Psoas muscle (tissue), 7 donors: ENCODE measurements at regions not wholly inside any gene's neighbourhood (a gene's known extent, or its start where the extent isn't known, plus 50 kb on each side); places are given as distances from the start of the nearest gene placed in this dataset.

Experiments
- ATAC-seq, 4 donors: fragments of 200-7000 bp; cut with Tn5 transposase; one replicate each; pipeline ENCODE4 v1.9.1; 2020; ENCODE audit warnings: moderate library complexity in 3 of 4, mild to moderate bottlenecking in 2 of 4
- DNase-seq, 2 donors: peaks; one replicate each; pipeline ENCODE4 v3.0.0-alpha.2; 2020
- H3K27ac ChIP-seq: fragments of 200-600 bp; one replicate; pipeline ENCODE4 v1.8.0; 2022
- H3K27me3 ChIP-seq, 3 donors: fragments of 200-600 bp in 1 of 3; one replicate each; pipeline versions ENCODE4 v1.6.1 to v1.8.0; 2013 to 2022; ENCODE audit warnings: low read length in 2 of 3, mild to moderate bottlenecking in 2 of 3, moderate library complexity in 1 of 3; ENCODE audit not compliant: insufficient read depth in 3 of 3
- H3K36me3 ChIP-seq, 2 donors: fragments of 200-600 bp in 1 of 2; one replicate each; pipeline versions ENCODE4 v1.6.1 to v1.8.0; 2013 to 2022; ENCODE audit warnings: low read depth in 1 of 2, mild to moderate bottlenecking in 1 of 2, moderate library complexity in 1 of 2; ENCODE audit not compliant: insufficient read depth in 1 of 2
- H3K4me1 ChIP-seq: fragments of 200-600 bp; one replicate; pipeline ENCODE4 v1.8.0; 2022
- H3K4me3 ChIP-seq: fragments of 200-600 bp; one replicate; pipeline ENCODE4 v1.8.0; 2022; ENCODE audit warnings: mild to moderate bottlenecking
- H3K9me3 ChIP-seq: fragments of 200-600 bp; one replicate; pipeline ENCODE4 v1.8.0; 2022
- CTCF ChIP-seq: fragments of 200-600 bp; IDR thresholded peaks from one replicate; pipeline ENCODE4 v1.8.0; 2022; ENCODE audit warnings: antibody characterized with exemption
- WGBS, 3 donors: extraction: QIAGEN DNeasy Blood & Tissue Kit; methylation state at CpG; one replicate each; pipeline versions ENCODE4 v1.1.6 to v1.1.7; 2013; 5-methylcytosine and 5-hydroxymethylcytosine counted together
- intact Hi-C, 2 donors: fragments of 100-400 bp; cut with DNase I; formaldehyde crosslinking; loops; one replicate each; pipeline versions ENCODE4 v1.11.0 to v1.14.2; 2022
- donor health status: healthy with polysubstance abuse.
- donor health status: DM: no; HTN: no; CAD: no; lungs with moderate emphysema.
- donor health status: Bipolar disorder and iron deficiency.
- donor health status: healthy.
- donor health status: DM: yes; HTN: yes; CAD: no.
- donor health status: DM: no; HTN: no; CAD: no.
- donor health status: DM: yes; HTN: yes; CAD: no.

DNA sequence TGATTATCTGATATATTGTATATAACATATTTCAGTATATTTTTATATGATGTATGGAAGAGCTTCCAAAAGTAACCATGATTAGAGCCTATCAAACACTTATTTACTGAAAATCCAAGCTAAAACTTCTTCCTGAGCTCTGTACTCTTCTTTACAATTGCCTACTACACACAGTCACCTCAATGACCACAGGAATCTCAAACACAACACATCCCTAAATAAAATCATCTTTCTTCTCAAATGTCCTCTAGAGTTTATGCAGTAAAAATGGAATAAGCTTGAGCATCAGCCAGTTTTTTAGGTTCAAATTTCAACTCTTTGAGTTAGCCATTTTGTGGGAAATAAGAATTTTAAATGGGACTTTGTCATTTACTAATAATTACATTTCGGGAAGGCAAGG lies 102.6 kb upstream of the FNDC3A start:
- TF ChIP-seq CTCF, result no peak
- Histone ChIP-seq H3K9me3 (no peaks in the 10 kb centered on the region), H3K4me3 (no peak overlapping the region), H3K27ac (no peak overlapping the region), H3K27me3 (peaks cover 0 to 17% (median 3%) of the 10 kb centered on the region in 3 donors), H3K36me3 (no peaks in the 10 kb centered on the region), H3K4me1 (no peaks in the 10 kb centered on the region)
- DNase-seq (no peak), ATAC-seq (no peak)
- WGBS, 3 donors, result 55 to 76% (median 61%) methylated on average over 1 of the region's 1 CpG
- intact Hi-C loops, result no loop called here

- H3K4me3 ChIP-seq, result no peak overlapping the region
- H3K4me1 ChIP-seq, result no peaks in the 10 kb centered on the region
- no peaks in the 10 kb centered on the region for H3K36me3 ChIP-seq
- H3K9me3 ChIP-seq, result no peaks in the 10 kb centered on the region
- H3K27me3 ChIP-seq, result peaks cover 0 to 17% (median 3%) of the 10 kb centered on the region in 3 donors
- intact Hi-C loops, result no loop called here
- WGBS, 3 donors, result 32 to 38% (median 33%) methylated on average over 2 of the region's 2 CpGs
- DNase-seq (no peak), ATAC-seq (no peak)
- no peak overlapping the region for H3K27ac ChIP-seq
- TF ChIP-seq CTCF, result no peak
Observed at GRCh38 chr13:48873587-48873986, 102.1 kb upstream of the FNDC3A start.

DNA sequence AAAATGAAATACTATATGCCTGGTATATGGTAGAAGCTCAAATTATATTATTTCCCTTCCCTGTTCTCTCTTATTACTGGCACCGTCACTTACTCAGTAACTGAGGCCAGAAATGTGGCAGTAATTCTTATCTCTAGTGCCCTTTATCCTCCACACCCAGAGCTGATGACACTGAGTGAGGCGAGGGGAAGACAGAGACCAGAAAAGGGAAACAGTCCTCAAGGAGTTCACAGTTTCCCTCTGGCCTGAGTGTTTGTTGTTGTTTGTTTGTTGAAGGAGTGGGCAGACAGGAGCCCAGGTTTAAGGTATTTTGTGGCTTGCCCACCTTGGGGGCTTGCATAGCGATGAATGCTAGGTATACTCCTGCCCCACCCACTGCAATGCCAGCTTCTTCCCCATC lies 101.5 kb upstream of the FNDC3A start:
- no peaks in the 10 kb centered on the region for H3K4me1 ChIP-seq
- DNase-seq (no peak), ATAC-seq (no peak)
- H3K9me3 ChIP-seq, result no peaks in the 10 kb centered on the region
- peaks cover 0 to 17% (median 3%) of the 10 kb centered on the region in 3 donors for H3K27me3 ChIP-seq
- H3K36me3 ChIP-seq, result no peaks in the 10 kb centered on the region
- 56 to 67% (median 58%) methylated on average over 3 of the region's 3 CpGs for WGBS, 3 donors
- TF ChIP-seq CTCF, result no peak
- intact Hi-C loops, result no loop called here
- no peak overlapping the region for H3K27ac ChIP-seq
- H3K4me3 ChIP-seq, result no peak overlapping the region

DNA sequence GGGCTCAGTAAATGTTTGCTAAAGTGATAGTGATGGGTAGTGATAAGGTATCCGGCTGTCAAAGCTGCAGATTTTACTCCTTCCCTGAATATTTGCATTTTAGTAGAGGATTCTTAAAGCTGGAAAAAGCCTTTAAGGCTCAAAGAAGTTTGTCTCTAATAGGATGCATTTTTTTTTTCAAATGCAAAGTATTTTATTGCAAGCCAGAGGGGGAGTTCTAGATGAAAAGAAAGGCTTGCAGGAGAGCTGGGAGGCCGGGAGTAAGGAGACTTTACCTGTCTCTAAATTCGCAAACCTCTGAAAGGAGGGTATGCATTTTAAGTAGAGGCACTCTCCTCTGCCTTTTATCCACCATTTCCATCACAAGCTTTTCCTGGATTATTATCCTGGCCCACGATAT lies 100.7 kb upstream of the FNDC3A start:
- no peaks in the 10 kb centered on the region for H3K36me3 ChIP-seq
- H3K4me1 ChIP-seq, result no peaks in the 10 kb centered on the region
- no peaks in the 10 kb centered on the region for H3K9me3 ChIP-seq
- 26 to 30% (median 26%) methylated on average over 4 of the region's 4 CpGs for WGBS, 3 donors
- peaks cover 0 to 17% (median 3%) of the 10 kb centered on the region in 3 donors for H3K27me3 ChIP-seq
- DNase-seq (no peak), ATAC-seq (no peak)
- no peak overlapping the region for H3K4me3 ChIP-seq
- TF ChIP-seq CTCF, result no peak
- no peak overlapping the region for H3K27ac ChIP-seq
- intact Hi-C loops, result no loop called here

GRCh38 chr13:48876289-48876688 lies 99.4 kb upstream of the FNDC3A start:
- DNase-seq (no peak), ATAC-seq (no peak)
- Histone ChIP-seq H3K4me1 (no peaks in the 10 kb centered on the region), H3K36me3 (no peaks in the 10 kb centered on the region), H3K9me3 (no peaks in the 10 kb centered on the region), H3K27me3 (peaks cover 0 to 13% (median 0%) of the 10 kb centered on the region in 3 donors), H3K4me3 (no peak overlapping the region), H3K27ac (no peak overlapping the region)
- intact Hi-C loops, result no loop called here
- no peak for TF ChIP-seq CTCF
